ENCODE measurements at regions not wholly inside any gene's neighbourhood (a gene's known extent, or its start where the extent isn't known, plus 50 kb on each side); places are given as distances from the start of the nearest gene placed in this dataset.

DNA sequence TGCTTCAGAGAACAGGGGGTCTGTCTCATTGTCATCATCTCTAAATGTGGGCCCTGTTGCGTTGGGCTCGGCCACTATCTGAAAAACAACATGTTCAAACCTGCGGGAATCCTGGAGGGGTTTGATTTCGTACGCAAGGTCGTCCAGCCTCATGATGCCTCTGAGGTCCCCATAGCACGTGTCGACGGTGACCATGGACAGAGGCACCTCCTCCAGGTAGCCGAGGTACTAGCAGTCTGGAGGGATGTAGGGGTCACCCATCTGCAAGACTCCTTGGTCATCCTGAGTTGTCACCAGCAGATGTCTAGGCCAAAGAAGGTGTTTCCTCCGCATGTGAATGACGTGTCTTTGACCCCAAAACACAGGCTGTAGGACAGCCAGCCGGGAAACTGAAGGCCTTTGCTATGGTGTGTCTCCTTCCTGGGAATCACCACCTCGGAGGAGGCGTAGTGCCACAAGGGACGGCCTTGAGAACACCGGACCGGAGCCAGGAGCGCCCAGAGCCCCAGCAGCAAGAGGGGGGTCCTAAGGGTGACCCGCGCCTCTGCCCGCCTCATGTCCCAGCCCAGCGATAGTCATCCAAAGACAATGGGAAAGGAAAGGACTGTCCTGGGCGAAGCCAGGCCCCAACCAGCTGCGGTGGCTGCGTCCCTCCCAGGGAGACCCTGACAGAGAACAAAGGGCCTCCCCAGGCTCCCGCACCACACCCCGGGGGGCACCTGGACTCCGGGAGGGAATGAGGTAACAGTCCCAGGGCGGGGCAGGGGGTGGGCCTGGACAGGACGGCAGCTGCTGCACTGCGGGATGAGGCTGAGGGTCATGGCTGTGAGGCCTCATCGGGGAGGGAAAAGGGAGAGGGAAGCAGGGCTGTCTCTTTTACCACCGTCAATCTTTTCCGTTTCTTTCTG lies 445.5 kb downstream of the TMEM121 start:
- no peak overlapping the region for H2AFZ ChIP-seq (ENCODE audit: low read length)
- ATAC-seq (no peak), FAIRE-seq (no peak), DNase-seq (ENCODE audit: low spot score) (no peak)
- ChIA-PET POLR2A (no interaction called here), CTCF (ENCODE audit: low intra/inter-chr PET ratio, low total read pairs) (no interaction called here)
- no peaks in the 10 kb centered on the region for H3K79me2 ChIP-seq (ENCODE audit: insufficient read depth, low read length)
- 36% methylated on average over 10 of the region's 35 CpGs for WGBS (ENCODE audit: low lambda C conversion rate)
- H3K9me3 ChIP-seq (ENCODE audit: low read length): no peaks in the 10 kb centered on the region
- in situ Hi-C loops (cut with HindIII; ENCODE audit: extremely low pct_ligation_motif_present, low pct_unique_long_range_greater_than_20kb): no loop called here
- H3K27ac ChIP-seq (ENCODE audit: extremely low read length, insufficient read depth, low read length): no peak overlapping the region
- TF ChIP-seq ZNF766 (CRISPR knock-in tag; IDR thresholded peaks at IDR 0.05; ENCODE audit: borderline replicate concordance) (no peak), ZNF382 (CRISPR knock-in tag; IDR thresholded peaks at IDR 0.05; ENCODE audit: borderline replicate concordance) (no peak), ZNF263 (CRISPR knock-in tag; IDR thresholded peaks at IDR 0.05) (no peak), NFATC3 (CRISPR knock-in tag; IDR thresholded peaks at IDR 0.05) (no peak), ZBTB20 (CRISPR knock-in tag; IDR thresholded peaks at IDR 0.05; ENCODE audit: borderline replicate concordance, low read depth) (no peak), ZBTB21 (CRISPR knock-in tag; IDR thresholded peaks at IDR 0.05) (no peak), ATAD3A (CRISPR knock-in tag; IDR thresholded peaks at IDR 0.05) (no peak), REL (CRISPR knock-in tag; conservative IDR thresholded peaks at IDR 0.05) (no peak), ZNF619 (CRISPR knock-in tag; IDR thresholded peaks at IDR 0.05) (no peak), CC2D1A (CRISPR knock-in tag; IDR thresholded peaks at IDR 0.05) (no peak)
- TF ChIP-seq, protein P1, sequence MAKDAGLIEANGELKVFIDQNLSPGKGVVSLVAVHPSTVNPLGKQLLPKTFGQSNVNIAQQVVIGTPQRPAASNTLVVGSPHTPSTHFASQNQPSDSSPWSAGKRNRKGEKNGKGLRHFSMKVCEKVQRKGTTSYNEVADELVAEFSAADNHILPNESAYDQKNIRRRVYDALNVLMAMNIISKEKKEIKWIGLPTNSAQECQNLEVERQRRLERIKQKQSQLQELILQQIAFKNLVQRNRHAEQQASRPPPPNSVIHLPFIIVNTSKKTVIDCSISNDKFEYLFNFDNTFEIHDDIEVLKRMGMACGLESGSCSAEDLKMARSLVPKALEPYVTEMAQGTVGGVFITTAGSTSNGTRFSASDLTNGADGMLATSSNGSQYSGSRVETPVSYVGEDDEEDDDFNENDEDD (CRISPR knock-in tag; IDR thresholded peaks at IDR 0.05; ENCODE audit: borderline replicate concordance): no peak
- TF ChIP-seq, protein P2, sequence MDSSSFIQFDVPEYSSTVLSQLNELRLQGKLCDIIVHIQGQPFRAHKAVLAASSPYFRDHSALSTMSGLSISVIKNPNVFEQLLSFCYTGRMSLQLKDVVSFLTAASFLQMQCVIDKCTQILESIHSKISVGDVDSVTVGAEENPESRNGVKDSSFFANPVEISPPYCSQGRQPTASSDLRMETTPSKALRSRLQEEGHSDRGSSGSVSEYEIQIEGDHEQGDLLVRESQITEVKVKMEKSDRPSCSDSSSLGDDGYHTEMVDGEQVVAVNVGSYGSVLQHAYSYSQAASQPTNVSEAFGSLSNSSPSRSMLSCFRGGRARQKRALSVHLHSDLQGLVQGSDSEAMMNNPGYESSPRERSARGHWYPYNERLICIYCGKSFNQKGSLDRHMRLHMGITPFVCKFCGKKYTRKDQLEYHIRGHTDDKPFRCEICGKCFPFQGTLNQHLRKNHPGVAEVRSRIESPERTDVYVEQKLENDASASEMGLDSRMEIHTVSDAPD (CRISPR knock-in tag; IDR thresholded peaks at IDR 0.05): no peak
- no peak overlapping the region for H3K4me2 ChIP-seq (ENCODE audit: low read depth, low read length)
- intact Hi-C loops (cut with micrococcal nuclease; ENCODE audit: unreplicated experiment): no loop called here
- no peak overlapping the region for H3K9ac ChIP-seq (ENCODE audit: insufficient read depth, low read depth, low read length)
- H3K27me3 ChIP-seq (ENCODE audit: control insufficient read depth in 1 of 2, insufficient read depth in 2 of 2, low read length in 2 of 2): peaks cover 1 to 6% of the 10 kb centered on the region in 2 experiments; a peak in 3 of 5 replicates
- no peak overlapping the region for H3K4me3 ChIP-seq (replicated peaks in 1 of 3; ENCODE audit: insufficient read depth in 1 of 3, low read depth in 2 of 3, low read length in 3 of 3)
- no TSS peak for BruUV-seq (replicated peaks)
- no peaks in the 10 kb centered on the region for H3K36me3 ChIP-seq (replicated peaks in 1 of 2; ENCODE audit: control insufficient read depth in 1 of 2, insufficient read depth in 2 of 2, low read length in 2 of 2)
- no peaks in the 10 kb centered on the region for H3K4me1 ChIP-seq (ENCODE audit: insufficient read depth, low read length)
- H4K20me1 ChIP-seq (ENCODE audit: insufficient read depth, low read length): no peaks in the 10 kb centered on the region

Data from HepG2 (cell line).